ENCODE measurements at regions not wholly inside any gene's neighbourhood (a gene's known extent, or its start where the extent isn't known, plus 50 kb on each side); places are given as distances from the start of the nearest gene placed in this dataset.
"Not testable (repeated sequence)": the region's sequence is repeated elsewhere in the genome, so short reads cannot be mapped to it uniquely, and the experiment has no call there.

- DNase-seq, result no peak
These were observed 929.9 kb downstream of the TLE4 start for GRCh38 chr9:80501635-80502034.

GRCh38 chr9:80500300-80500699 lies 928.5 kb downstream of the TLE4 start:
- no peak for DNase-seq

- no peak for DNase-seq
These were observed 926.3 kb downstream of the TLE4 start for GRCh38 chr9:80498001-80498555.

- no peak for DNase-seq
These were observed 925.3 kb downstream of the TLE4 start for GRCh38 chr9:80496901-80497556.

- DNase-seq, result no peak
These were observed 921.5 kb downstream of the TLE4 start for GRCh38 chr9:80493258-80493657.

- no peak for DNase-seq
These were observed 920.5 kb downstream of the TLE4 start for GRCh38 chr9:80492221-80492620.

GRCh38 chr9:80491086-80491696 lies 919.4 kb downstream of the TLE4 start:
- no peak for DNase-seq

- DNase-seq, result no peak
These were observed 917.6 kb downstream of the TLE4 start for GRCh38 chr9:80489329-80489728.

- DNase-seq, result no peak
These were observed 913.9 kb downstream of the TLE4 start for GRCh38 chr9:80485420-80486250.

GRCh38 chr9:80482251-80482650 lies 910.5 kb downstream of the TLE4 start:
- not testable (repeated sequence) for DNase-seq

GRCh38 chr9:80467632-80468031 lies 895.9 kb downstream of the TLE4 start:
- DNase-seq, result no peak

- no peak for DNase-seq
These were observed 893.8 kb downstream of the TLE4 start for GRCh38 chr9:80465556-80465955.

GRCh38 chr9:80449513-80449912 lies 877.7 kb downstream of the TLE4 start:
- no peak for DNase-seq

GRCh38 chr9:80448996-80449395 lies 877.2 kb downstream of the TLE4 start:
- no peak for DNase-seq

- DNase-seq, result no peak
These were observed 876.1 kb downstream of the TLE4 start for GRCh38 chr9:80447876-80448275.

GRCh38 chr9:80440724-80441123 lies 869.0 kb downstream of the TLE4 start:
- DNase-seq, result no peak

- no peak for DNase-seq
These were observed 866.1 kb downstream of the TLE4 start for GRCh38 chr9:80437825-80438224.

GRCh38 chr9:80437091-80437640 lies 865.4 kb downstream of the TLE4 start:
- no peak for DNase-seq

GRCh38 chr9:80435591-80435990 lies 863.8 kb downstream of the TLE4 start:
- DNase-seq, result no peak

GRCh38 chr9:80426992-80427391 lies 855.2 kb downstream of the TLE4 start:
- no peak for DNase-seq

GRCh38 chr9:80417211-80417773 lies 845.5 kb downstream of the TLE4 start:
- no peak for DNase-seq

- DNase-seq, result no peak
These were observed 838.3 kb downstream of the TLE4 start for GRCh38 chr9:80410106-80410505.

- no peak for DNase-seq
These were observed 835.5 kb downstream of the TLE4 start for GRCh38 chr9:80407220-80407619.
